GM12864 (cell line): ENCODE measurements at regions not wholly inside any gene's neighbourhood (a gene's known extent, or its start where the extent isn't known, plus 50 kb on each side); places are given as distances from the start of the nearest gene placed in this dataset.

Experiments
- DNase-seq: peaks from one replicate; pipeline ENCODE4 v3.0.0-alpha.2; 2011; ENCODE audit warnings: low read depth
- H3K4me3 ChIP-seq: 2 replicates; pipeline ENCODE4 v1.5.1; 2011; ENCODE audit warnings: mild to moderate bottlenecking, low read depth, low read length, control low read depth
- CTCF ChIP-seq: IDR thresholded peaks from 2 replicates; pipeline ENCODE4 v1.5.1; 2011; ENCODE audit warnings: low read depth, mild to moderate bottlenecking, moderate library complexity, low read length, control low read depth, inconsistent platforms; ENCODE audit errors: missing control alignments

- no peak overlapping the region for H3K4me3 ChIP-seq
- TF ChIP-seq CTCF = no peak
- DNase-seq = no peak
Measured at GRCh38 chr16:48011878-48012658, 143.7 kb downstream of the ABCC12 start.

GRCh38 chr16:48011466-48011865 lies 144.3 kb downstream of the ABCC12 start:
- no peak for DNase-seq
- TF ChIP-seq CTCF = no peak
- no peak overlapping the region for H3K4me3 ChIP-seq

- no peak overlapping the region for H3K4me3 ChIP-seq
- DNase-seq = no peak
- TF ChIP-seq CTCF = no peak
Measured at GRCh38 chr16:48008011-48008525, 147.7 kb downstream of the ABCC12 start.

GRCh38 chr16:48004141-48004695 lies 151.6 kb downstream of the ABCC12 start:
- no peak for DNase-seq
- H3K4me3 ChIP-seq = no peak overlapping the region
- TF ChIP-seq CTCF = no peak

- no peak overlapping the region for H3K4me3 ChIP-seq
- TF ChIP-seq CTCF = no peak
- no peak for DNase-seq
Measured at GRCh38 chr16:48003206-48003907, 152.4 kb downstream of the ABCC12 start.

- no peak for DNase-seq
- H3K4me3 ChIP-seq = no peak overlapping the region
- TF ChIP-seq CTCF = no peak
Measured at GRCh38 chr16:48001324-48001895, 154.4 kb downstream of the ABCC12 start.
